ENCODE measurements at regions not wholly inside any gene's neighbourhood (a gene's known extent, or its start where the extent isn't known, plus 50 kb on each side); places are given as distances from the start of the nearest gene placed in this dataset.

- no peak for DNase-seq
Measured at GRCh38 chr11:8826901-8827560, 84.0 kb upstream of the AKIP1 start.

GRCh38 chr11:8828046-8828445 is 82.9 kb upstream of the AKIP1 start:
- no peak for DNase-seq

GRCh38 chr11:8828580-8829361 is 82.2 kb upstream of the AKIP1 start:
- no peak for DNase-seq

- DNase-seq, result no peak
Measured at GRCh38 chr11:8829556-8829955, 81.4 kb upstream of the AKIP1 start.

GRCh38 chr11:8830641-8831040 is 80.3 kb upstream of the AKIP1 start:
- DNase-seq, result no peak

- DNase-seq, result no peak
Measured at GRCh38 chr11:8831861-8832260, 79.1 kb upstream of the AKIP1 start.

GRCh38 chr11:8832571-8833260 is 78.3 kb upstream of the AKIP1 start:
- no peak for DNase-seq

- no peak for DNase-seq
Measured at GRCh38 chr11:8833568-8834315, 77.2 kb upstream of the AKIP1 start.

- no peak for DNase-seq
Measured at GRCh38 chr11:8834379-8834778, 76.6 kb upstream of the AKIP1 start.

GRCh38 chr11:8838248-8838647 is 72.7 kb upstream of the AKIP1 start:
- DNase-seq, result no peak

- no peak for DNase-seq
Measured at GRCh38 chr11:8839306-8839956, 71.6 kb upstream of the AKIP1 start.

- no peak for DNase-seq
Measured at GRCh38 chr11:8839957-8840945, 70.7 kb upstream of the AKIP1 start.

- DNase-seq, result no peak
Measured at GRCh38 chr11:8841899-8842298, 69.1 kb upstream of the AKIP1 start.

- DNase-seq, result no peak
Measured at GRCh38 chr11:8858808-8859207, 52.2 kb upstream of the AKIP1 start.
